Adrenal gland (tissue), 9 donors: ENCODE measurements at regions not wholly inside any gene's neighbourhood (a gene's known extent, or its start where the extent isn't known, plus 50 kb on each side); places are given as distances from the start of the nearest gene placed in this dataset.

ENCODE experiments used
- DNase-seq, 7 donors: peaks; one replicate each; pipeline ENCODE4 v3.0.0-alpha.2; 2019 to 2020
- H3K27ac ChIP-seq, 5 donors: fragments of 200-600 bp; sonication (generic) in 4 of 5; 1 replicate in 3 of 5; 2 replicates in 2 of 5; pipeline versions ENCODE4 v1.5.1 to v1.8.0; 2016 to 2020; ENCODE audit warnings: mild to moderate bottlenecking in 1 of 5
- H3K27me3 ChIP-seq: fragments of 200-600 bp; 2 replicates; pipeline ENCODE4 v1.8.0; 2021
- H3K36me3 ChIP-seq, 2 donors: fragments of 200-600 bp; replicated peaks in 1 of 2; 1 replicate in 1 of 2; 2 replicates in 1 of 2; pipeline versions ENCODE4 v1.5.1 to v1.8.0; 2018 to 2022
- H3K4me1 ChIP-seq, 2 donors: fragments of 200-600 bp; replicated peaks in 1 of 2; 1 replicate in 1 of 2; 2 replicates in 1 of 2; pipeline versions ENCODE4 v1.5.1 to v1.8.0; 2018 to 2021
- H3K4me3 ChIP-seq, 4 donors: fragments of 200-600 bp; sonication (generic) in 3 of 4; one replicate each; pipeline ENCODE4 v1.5.1; 2016 to 2018
- H3K9me3 ChIP-seq, 3 donors: fragments of 200-600 bp; sonication (generic) in 1 of 3; replicated peaks in 1 of 3; 1 replicate in 2 of 3; 2 replicates in 1 of 3; pipeline versions ENCODE4 v1.5.1 to v1.8.0; 2016 to 2021
- POLR2A ChIP-seq, 2 donors: fragments of 450-650 bp; IDR thresholded peaks; one replicate each; pipeline ENCODE4 v1.6.1; 2017; ENCODE audit warnings: antibody characterized with exemption in 2 of 2, mild to moderate bottlenecking in 2 of 2, moderate library complexity in 1 of 2
- WGBS, 4 donors: extraction: QIAGEN DNeasy Blood & Tissue Kit in 2 of 4; methylation state at CpG; one replicate each; pipeline versions ENCODE4 v1.1.5 to v1.1.7; 2013 to 2017; 5-methylcytosine and 5-hydroxymethylcytosine counted together
- intact Hi-C, 2 donors: fragments of 100-400 bp; cut with DNase I; formaldehyde crosslinking; loops; one replicate each; pipeline versions ENCODE4 v1.14.1 to v1.15.0; 2022 to 2023
- microRNA counts, 2 donors: library from miRNA; unstranded; fragments of <30 nt; microRNA quantifications; one replicate each; lab custom pipeline; 2016
- microRNA-seq, 3 donors: library from miRNA; unstranded; fragments of <30 nt; microRNA quantifications; one replicate each; pipeline ENCODE4, GENCODE V29; 2017 to 2020
- small RNA-seq, 2 donors: library from RNA; depleted of rRNA; stranded (forward); fragments of <200 nt; gene quantifications; one replicate each; pipeline ENCODE3, GENCODE V24; 2016
- TF ChIP-seq, protein P1 (sequence below), 6 experiments: fragments of 450-650 bp in 4 of 6; fragments of 200-600 bp in 2 of 6; sonication (generic) in 1 of 6; IDR thresholded peaks; 1 replicate in 5 of 6; 2 replicates in 1 of 6; pipeline versions ENCODE4 v1.5.1 to v1.8.0; 2016 to 2021; ENCODE audit warnings: antibody characterized with exemption in 6 of 6, mild to moderate bottlenecking in 2 of 6, moderate library complexity in 1 of 6
- donor health status: healthy with polysubstance abuse.
- donor health status: Bipolar disorder and iron deficiency.
- donor health status: DM: yes; HTN: yes; CAD: no.
- donor health status: DM: no; HTN: no; CAD: no.
- donor health status: DM: no; HTN: no; CAD: no.

DNA sequence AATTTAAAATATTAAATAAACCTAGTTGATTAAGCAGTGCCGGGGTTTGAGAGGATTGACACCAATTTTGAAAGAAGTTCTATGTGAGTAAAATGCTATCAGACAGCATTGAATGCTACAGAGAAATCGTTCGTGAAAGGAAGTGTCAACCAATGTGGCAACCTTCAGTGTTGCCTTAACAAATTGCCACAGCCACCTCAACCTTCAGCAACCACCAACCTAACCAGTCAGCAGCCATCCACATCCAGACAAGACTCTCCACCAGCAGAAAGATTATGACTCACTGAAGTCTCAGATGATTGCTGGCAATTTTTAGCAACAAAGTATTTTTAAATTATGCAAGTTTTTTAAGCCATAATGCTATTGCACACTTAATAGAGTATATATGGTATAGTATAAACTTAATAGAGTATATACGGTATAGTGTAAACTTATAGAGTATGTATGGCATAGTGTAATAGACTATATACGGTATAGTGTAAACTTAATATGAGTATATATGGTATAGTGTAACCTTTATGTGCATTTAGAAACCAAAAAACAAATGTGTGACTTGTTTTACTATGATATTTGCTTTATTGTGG lies 65.3 kb upstream of the ID4 start:
- DNase-seq, result no peak
- Histone ChIP-seq H3K4me3 (no peak overlapping the region), H3K4me1 (no peaks in the 10 kb centered on the region), H3K9me3 (no peaks in the 10 kb centered on the region), H3K27ac (no peak overlapping the region), H3K36me3 (no peaks in the 10 kb centered on the region), H3K27me3 (no peaks in the 10 kb centered on the region)
- TF ChIP-seq POLR2A (IDR thresholded peaks at IDR 0.05), result no peak
- TF ChIP-seq, protein P1, sequence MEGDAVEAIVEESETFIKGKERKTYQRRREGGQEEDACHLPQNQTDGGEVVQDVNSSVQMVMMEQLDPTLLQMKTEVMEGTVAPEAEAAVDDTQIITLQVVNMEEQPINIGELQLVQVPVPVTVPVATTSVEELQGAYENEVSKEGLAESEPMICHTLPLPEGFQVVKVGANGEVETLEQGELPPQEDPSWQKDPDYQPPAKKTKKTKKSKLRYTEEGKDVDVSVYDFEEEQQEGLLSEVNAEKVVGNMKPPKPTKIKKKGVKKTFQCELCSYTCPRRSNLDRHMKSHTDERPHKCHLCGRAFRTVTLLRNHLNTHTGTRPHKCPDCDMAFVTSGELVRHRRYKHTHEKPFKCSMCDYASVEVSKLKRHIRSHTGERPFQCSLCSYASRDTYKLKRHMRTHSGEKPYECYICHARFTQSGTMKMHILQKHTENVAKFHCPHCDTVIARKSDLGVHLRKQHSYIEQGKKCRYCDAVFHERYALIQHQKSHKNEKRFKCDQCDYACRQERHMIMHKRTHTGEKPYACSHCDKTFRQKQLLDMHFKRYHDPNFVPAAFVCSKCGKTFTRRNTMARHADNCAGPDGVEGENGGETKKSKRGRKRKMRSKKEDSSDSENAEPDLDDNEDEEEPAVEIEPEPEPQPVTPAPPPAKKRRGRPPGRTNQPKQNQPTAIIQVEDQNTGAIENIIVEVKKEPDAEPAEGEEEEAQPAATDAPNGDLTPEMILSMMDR (IDR thresholded peaks at IDR 0.05), result no peak
- intact Hi-C loops, result no loop called here
- WGBS, 4 donors, result 66 to 72% (median 68%) methylated on average over 5 of the region's 5 CpGs

DNA sequence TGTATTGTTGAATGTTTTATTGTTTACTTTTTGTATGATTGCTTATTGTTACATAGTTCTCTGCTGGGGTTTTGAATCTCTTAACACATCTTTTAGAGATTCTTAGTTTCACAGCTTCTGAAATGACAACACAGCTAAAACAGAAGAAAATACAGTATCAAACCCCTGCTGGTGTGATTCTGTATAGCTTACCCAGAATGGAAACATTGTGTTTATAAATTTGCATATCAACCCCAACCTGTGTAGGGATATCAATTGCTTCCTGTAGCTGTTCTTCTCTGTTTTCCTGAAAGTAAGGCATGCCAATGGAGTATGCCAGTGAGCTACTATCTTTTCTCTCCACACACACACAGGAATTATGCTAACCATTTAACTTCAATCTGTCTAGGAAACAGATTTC lies 64.3 kb upstream of the ID4 start:
- Histone ChIP-seq H3K27me3 (no peaks in the 10 kb centered on the region), H3K4me1 (no peaks in the 10 kb centered on the region), H3K9me3 (no peaks in the 10 kb centered on the region), H3K4me3 (no peak overlapping the region), H3K27ac (no peak overlapping the region), H3K36me3 (no peaks in the 10 kb centered on the region)
- intact Hi-C loops, result no loop called here
- no peak for TF ChIP-seq POLR2A (IDR thresholded peaks at IDR 0.05)
- TF ChIP-seq, protein P1 (IDR thresholded peaks at IDR 0.05), result no peak
- DNase-seq, result no peak

DNA sequence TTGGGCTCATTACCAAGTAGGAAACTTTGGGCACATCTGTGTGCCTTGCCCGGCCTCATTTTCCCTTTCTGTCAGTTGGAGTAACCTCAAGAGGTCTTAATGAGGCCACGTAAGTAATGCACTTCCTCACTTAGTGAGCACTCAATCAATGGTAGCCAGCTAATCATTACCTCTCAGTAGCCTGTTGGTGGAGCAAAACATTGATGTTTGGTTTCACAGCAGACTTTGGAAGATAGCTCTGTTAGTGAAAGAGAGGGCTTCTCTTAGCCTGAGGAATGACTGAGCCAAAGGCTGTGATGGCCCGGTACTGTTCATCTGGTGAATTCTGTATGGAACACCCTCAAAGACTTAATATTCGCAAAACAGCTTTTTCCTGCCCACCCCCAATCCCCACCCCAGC lies 55.9 kb upstream of the ID4 start:
- Histone ChIP-seq H3K36me3 (no peaks in the 10 kb centered on the region), H3K27me3 (no peaks in the 10 kb centered on the region), H3K27ac (no peak overlapping the region), H3K4me3 (no peak overlapping the region), H3K9me3 (no peaks in the 10 kb centered on the region), H3K4me1 (no peaks in the 10 kb centered on the region)
- TF ChIP-seq, protein P1 (IDR thresholded peaks at IDR 0.05), result no peak
- no peak for TF ChIP-seq POLR2A (IDR thresholded peaks at IDR 0.05)
- 84 to 90% (median 86%) methylated on average over 4 of the region's 4 CpGs for WGBS, 4 donors
- intact Hi-C loops, result no loop called here
- DNase-seq, result no peak

DNA sequence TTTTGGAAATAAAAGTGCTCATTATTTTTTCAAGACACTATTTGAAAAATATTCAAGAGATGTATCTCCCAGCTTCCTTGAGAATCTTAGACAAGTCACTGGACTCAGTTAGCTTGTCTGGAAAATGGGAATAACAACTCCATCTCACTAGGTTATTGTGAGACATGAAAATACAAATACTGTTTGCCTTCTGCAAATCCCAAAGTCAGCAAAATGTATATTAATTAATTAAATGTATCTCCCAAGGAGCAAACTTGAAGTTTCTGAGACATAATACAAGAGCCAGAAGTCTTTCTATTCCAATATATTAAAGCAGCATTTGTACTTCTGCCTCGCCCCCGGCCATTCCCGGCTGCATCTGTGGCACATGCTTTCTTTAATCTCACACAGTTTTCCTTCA lies 54.6 kb upstream of the ID4 start:
- Histone ChIP-seq H3K4me3 (no peak overlapping the region), H3K4me1 (no peaks in the 10 kb centered on the region), H3K27ac (no peak overlapping the region), H3K27me3 (no peaks in the 10 kb centered on the region), H3K36me3 (no peaks in the 10 kb centered on the region), H3K9me3 (no peaks in the 10 kb centered on the region)
- whole genome bisulfite sequencing, 4 donors, result 81 to 93% (median 91%) methylated on average over 3 of the region's 3 CpGs
- intact Hi-C loops, result no loop called here
- DNase-seq, result no peak
- TF ChIP-seq POLR2A (IDR thresholded peaks at IDR 0.05), result no peak
- TF ChIP-seq, protein P1 (IDR thresholded peaks at IDR 0.05), result no peak

MicroRNAs in the stretch of these regions (microRNA counts, 767-probe panel; counts per million panel counts)
- 0 counts per million in 2 donors for microRNA hsa-miR-548a-3p (lab: Ali Mortazavi, UCI)

Small RNA genes lying in the stretch of these regions (microRNA-seq; reads per million reads assigned to microRNA genes)
- 0 reads per million in 3 donors for gene MIR548A1

Small RNA genes lying in the stretch of these regions (small RNA-seq; reads per million reads assigned to genes)
- gene MIR548A1 (0 reads per million in 2 donors), gene RNA5SP205 (0 to 0.24 reads per million in 2 donors), gene RNU6-801P (0 reads per million in 2 donors)
